ENCODE measurements at regions not wholly inside any gene's neighbourhood (a gene's known extent, or its start where the extent isn't known, plus 50 kb on each side); places are given as distances from the start of the nearest gene placed in this dataset.

GRCh38 chr20:52748285-52748932 is 223.7 kb upstream of the TSHZ2 start:
- TF ChIP-seq CTCF (IDR thresholded peaks at IDR 0.05) = no peak
- no peak for TF ChIP-seq POLR2A (IDR thresholded peaks at IDR 0.05)
